CD4-positive, alpha-beta T cell (primary cell): ENCODE measurements at regions not wholly inside any gene's neighbourhood (a gene's known extent, or its start where the extent isn't known, plus 50 kb on each side); places are given as distances from the start of the nearest gene placed in this dataset.

Experiments
- ATAC-seq: fragments of 200-7000 bp; cut with Tn5 transposase; one replicate; pipeline ENCODE4 v1.10.0; 2022; ENCODE audit warnings: mild to moderate bottlenecking; ENCODE audit not compliant: poor library complexity
- CTCF ChIA-PET: fragments of 350-600 bp; sonication (Branson Sonifier 250); formaldehyde crosslinking; loops from one replicate; lab custom pipeline; 2021; ENCODE audit warnings: antibody characterized with exemption, inconsistent platforms; lab: Charles Lee
- POLR2A ChIA-PET: fragments of 350-600 bp; sonication (Branson Sonifier 250); formaldehyde crosslinking; loops from one replicate; lab custom pipeline; 2021; ENCODE audit warnings: antibody characterized with exemption, inconsistent platforms; lab: Charles Lee
- DNase-seq, 14 experiments: peaks; one replicate each; pipeline ENCODE4 v3.0.0-alpha.2; 2013 to 2020; ENCODE audit warnings: mixed read lengths in 2 of 14
- H3K27ac ChIP-seq, 2 donors: one replicate each; pipeline versions ENCODE4 v1.5.1 to v1.7.0; 2013; ENCODE audit warnings: low read length in 2 of 2, low read depth in 1 of 2, mild to moderate bottlenecking in 1 of 2
- H3K27me3 ChIP-seq, 2 experiments: 1 replicate in 1 of 2; 2 replicates in 1 of 2; pipeline versions ENCODE4 v1.6.1 to v1.7.0; 2013; ENCODE audit warnings: low read length in 2 of 2, control low read depth in 1 of 2, mild to moderate bottlenecking in 1 of 2, moderate library complexity in 1 of 2; ENCODE audit not compliant: insufficient read depth in 2 of 2, control insufficient read depth in 1 of 2
- H3K36me3 ChIP-seq: one replicate; pipeline ENCODE4 v1.6.1; 2013; ENCODE audit warnings: low read length, control low read depth; ENCODE audit not compliant: insufficient read depth
- H3K4me1 ChIP-seq: one replicate; pipeline ENCODE4 v1.6.1; 2013; ENCODE audit warnings: low read length, control low read depth; ENCODE audit not compliant: insufficient read depth
- H3K4me3 ChIP-seq: one replicate; pipeline ENCODE4 v1.5.1; 2013; ENCODE audit warnings: mild to moderate bottlenecking, low read length, moderate library complexity
- H3K9me3 ChIP-seq, 2 experiments: 1 replicate in 1 of 2; 2 replicates in 1 of 2; pipeline versions ENCODE4 v1.6.1 to v1.7.0; 2013; ENCODE audit warnings: low read length in 2 of 2, mild to moderate bottlenecking in 2 of 2, control low read depth in 1 of 2, moderate library complexity in 1 of 2; ENCODE audit not compliant: control insufficient read depth in 1 of 2, insufficient read depth in 1 of 2
- H3K27ac Mint-ChIP-seq: one replicate; pipeline ENCODE4 v1.8.0; 2020; ENCODE audit warnings: mixed read lengths
- H3K27me3 Mint-ChIP-seq: one replicate; pipeline ENCODE4 v1.8.0; 2021; ENCODE audit warnings: mixed read lengths
- H3K36me3 Mint-ChIP-seq: one replicate; pipeline ENCODE4 v1.8.0; 2021; ENCODE audit warnings: low read depth, mixed read lengths
- H3K4me1 Mint-ChIP-seq: one replicate; pipeline ENCODE4 v1.8.0; 2021; ENCODE audit warnings: low read depth, mixed read lengths
- H3K4me3 Mint-ChIP-seq: one replicate; pipeline ENCODE4 v1.8.0; 2020; ENCODE audit warnings: mild to moderate bottlenecking, mixed read lengths
- H3K9me3 Mint-ChIP-seq: one replicate; pipeline ENCODE4 v1.8.0; 2020; ENCODE audit warnings: mixed read lengths
- CTCF ChIP-seq: fragments of 200-600 bp; IDR thresholded peaks from one replicate; pipeline ENCODE4 v1.8.0; 2022; ENCODE audit warnings: antibody characterized with exemption, mild to moderate bottlenecking
- intact Hi-C, 2 experiments: fragments of 100-400 bp; cut with DNase I in 1 of 2; cut with micrococcal nuclease in 1 of 2; formaldehyde crosslinking; loops; one replicate each; pipeline versions ENCODE4 v1.15.1 to v1.9.0; 2023 to 2025; cut with DNase I, micrococcal nuclease

- H3K36me3 Mint-ChIP-seq = no peaks in the 10 kb centered on the region
- H3K9me3 Mint-ChIP-seq = peaks cover 2% of the 10 kb centered on the region
- TF ChIP-seq CTCF = no peak
- no peaks in the 10 kb centered on the region for H3K36me3 ChIP-seq
- intact Hi-C loops = no loop called here
- POLR2A ChIA-PET = no interaction called here
- no peak overlapping the region for H3K27ac Mint-ChIP-seq
- DNase-seq (no peak), ATAC-seq (no peak)
- H3K27me3 ChIP-seq = no peaks in the 10 kb centered on the region
- no peak overlapping the region for H3K4me3 ChIP-seq
- no peak overlapping the region for H3K27ac ChIP-seq
- no peaks in the 10 kb centered on the region for H3K4me1 ChIP-seq
- no peaks in the 10 kb centered on the region for H3K4me1 Mint-ChIP-seq
- CTCF ChIA-PET = no interaction called here
- no peaks in the 10 kb centered on the region for H3K27me3 Mint-ChIP-seq
- peaks cover 0 to 3% of the 10 kb centered on the region in 2 experiments for H3K9me3 ChIP-seq
- no peak overlapping the region for H3K4me3 Mint-ChIP-seq
Observed at GRCh38 chr18:41543815-41544214, 411.2 kb upstream of the PIK3C3 start.

GRCh38 chr18:41540237-41540871 is 414.7 kb upstream of the PIK3C3 start:
- no peaks in the 10 kb centered on the region for H3K4me1 ChIP-seq
- H3K27ac ChIP-seq = no peak overlapping the region
- no peaks in the 10 kb centered on the region for H3K4me1 Mint-ChIP-seq
- POLR2A ChIA-PET = no interaction called here
- H3K36me3 ChIP-seq = no peaks in the 10 kb centered on the region
- no peaks in the 10 kb centered on the region for H3K27me3 ChIP-seq
- ATAC-seq (no peak), DNase-seq (no peak)
- no peak for TF ChIP-seq CTCF
- peaks cover 2% of the 10 kb centered on the region for H3K9me3 Mint-ChIP-seq
- intact Hi-C loops = no loop called here
- H3K36me3 Mint-ChIP-seq = no peaks in the 10 kb centered on the region
- no peak overlapping the region for H3K4me3 Mint-ChIP-seq
- CTCF ChIA-PET = no interaction called here
- no peaks in the 10 kb centered on the region for H3K27me3 Mint-ChIP-seq
- no peak overlapping the region for H3K4me3 ChIP-seq
- no peak overlapping the region for H3K27ac Mint-ChIP-seq
- H3K9me3 ChIP-seq = no peaks in the 10 kb centered on the region

- Mint-ChIP-seq H3K27ac (no peak overlapping the region), H3K9me3 (peaks cover 6% of the 10 kb centered on the region), H3K4me1 (no peaks in the 10 kb centered on the region), H3K36me3 (no peaks in the 10 kb centered on the region), H3K4me3 (no peak overlapping the region), H3K27me3 (no peaks in the 10 kb centered on the region)
- CTCF ChIA-PET = no interaction called here
- Histone ChIP-seq H3K27me3 (no peaks in the 10 kb centered on the region), H3K4me3 (no peak overlapping the region), H3K9me3 (no peaks in the 10 kb centered on the region), H3K4me1 (no peaks in the 10 kb centered on the region), H3K27ac (no peak overlapping the region), H3K36me3 (no peaks in the 10 kb centered on the region)
- intact Hi-C loops = no loop called here
- DNase-seq = no peak
- TF ChIP-seq CTCF = no peak
- POLR2A ChIA-PET = no interaction called here
- ATAC-seq = no peak
Observed at GRCh38 chr18:41538751-41539150, 416.3 kb upstream of the PIK3C3 start.
